ENCODE measurements at regions not wholly inside any gene's neighbourhood (a gene's known extent, or its start where the extent isn't known, plus 50 kb on each side); places are given as distances from the start of the nearest gene placed in this dataset.

GRCh38 chr11:43582863-43583462, 97.6 kb upstream of the HSD17B12 start:
- TF ChIP-seq CTCF (IDR thresholded peaks at IDR 0.05), result no peak
- TF ChIP-seq POLR2A (IDR thresholded peaks at IDR 0.05), result no peak
